HCT116 (cell line): ENCODE measurements at regions not wholly inside any gene's neighbourhood (a gene's known extent, or its start where the extent isn't known, plus 50 kb on each side); places are given as distances from the start of the nearest gene placed in this dataset.

Experiments used
- ATF3 ChIP-seq: IDR thresholded peaks from 2 replicates; pipeline ENCODE4 v1.6.1; 2012
- CTCF ChIP-seq, 3 experiments: fragments of 200-600 bp in 1 of 3; sonication (generic) in 1 of 3; IDR thresholded peaks in 2 of 3; conservative IDR thresholded peaks in 1 of 3; 2 replicates each; pipeline ENCODE4 v1.5.1; 2012 to 2017; ENCODE audit warnings: low read depth in 2 of 3, low read length in 2 of 3, antibody characterized with exemption in 1 of 3, borderline replicate concordance in 1 of 3, control low read depth in 1 of 3, mild to moderate bottlenecking in 1 of 3, mixed read lengths in 1 of 3, mixed run types in 1 of 3, moderate library complexity in 1 of 3; ENCODE audit not compliant: insufficient read depth in 1 of 3
- EZH2 ChIP-seq: fragments of 200-600 bp; sonication (generic); IDR thresholded peaks from 2 replicates; pipeline ENCODE4 v1.6.1; 2017; ENCODE audit warnings: antibody characterized with exemption, mixed run types
- JUND ChIP-seq: IDR thresholded peaks from 2 replicates; pipeline ENCODE4 v1.6.1; 2012
- MAX ChIP-seq: IDR thresholded peaks from 2 replicates; pipeline ENCODE4 v1.6.1; 2012
- POLR2A ChIP-seq: IDR thresholded peaks from 2 replicates; pipeline ENCODE4 v1.7.0; 2011; ENCODE audit warnings: borderline replicate concordance; ENCODE audit not compliant: insufficient read depth, insufficient read length; ENCODE audit errors: extremely low read depth
- POLR2AphosphoS5 ChIP-seq: IDR thresholded peaks from 2 replicates; pipeline ENCODE4 v1.6.1; 2011; ENCODE audit warnings: mild to moderate bottlenecking, low read depth, low read length, moderate library complexity
- TCF7L2 ChIP-seq: IDR thresholded peaks from 2 replicates; pipeline ENCODE4 v1.7.0; 2011; ENCODE audit warnings: borderline replicate concordance, inconsistent platforms; ENCODE audit not compliant: insufficient read depth, insufficient read length; ENCODE audit errors: extremely low read depth
- YY1 ChIP-seq: IDR thresholded peaks from 2 replicates; pipeline ENCODE4 v1.6.1; 2011; ENCODE audit warnings: low read length, low read depth, moderate library complexity, mild to moderate bottlenecking; ENCODE audit not compliant: insufficient replicate concordance; ENCODE audit errors: extremely low read depth
- ZNF274 ChIP-seq: fragments of 200-500 bp; sonication (Bioruptor generic); IDR thresholded peaks from 2 replicates; pipeline ENCODE4 v1.6.1; 2014; ENCODE audit warnings: mild to moderate bottlenecking, low read depth, low read length, inconsistent platforms

GRCh38 chr2:120531863-120532600 is 186.1 kb downstream of the INHBB start:
- TF ChIP-seq CTCF (IDR thresholded peaks at IDR 0.05 in 2 of 3, conservative IDR thresholded peaks at IDR 0.05 in 1 of 3; ENCODE audit: borderline replicate concordance in 1 of 3, insufficient read depth in 1 of 3, low read depth in 2 of 3, low read length in 2 of 3) (no peak), POLR2AphosphoS5 (no peak), YY1 (no peak), ATF3 (no peak), JUND (no peak), MAX (no peak), POLR2A (no peak), EZH2 (no peak), TCF7L2 (no peak), ZNF274 (no peak)
